Breast epithelium (tissue), 4 donors: ENCODE measurements at regions not wholly inside any gene's neighbourhood (a gene's known extent, or its start where the extent isn't known, plus 50 kb on each side); places are given as distances from the start of the nearest gene placed in this dataset.

ENCODE experiments used
- DNase-seq, 2 donors: peaks; one replicate each; pipeline ENCODE4 v3.0.0-alpha.2; 2019; ENCODE audit warnings: low spot score in 2 of 2
- H3K27ac ChIP-seq, 2 donors: fragments of 200-600 bp; sonication (generic) in 1 of 2; one replicate each; pipeline ENCODE4 v1.5.1; 2016 to 2019; ENCODE audit warnings: mild to moderate bottlenecking in 1 of 2
- H3K27me3 ChIP-seq, 2 donors: fragments of 200-600 bp; sonication (generic) in 1 of 2; one replicate each; pipeline versions ENCODE4 v1.5.1 to v1.6.0; 2017 to 2019; ENCODE audit warnings: control low read depth in 1 of 2, mild to moderate bottlenecking in 1 of 2
- H3K36me3 ChIP-seq: fragments of 200-600 bp; one replicate; pipeline ENCODE4 v1.5.1; 2019
- H3K4me1 ChIP-seq, 2 donors: fragments of 200-600 bp; sonication (generic); one replicate each; pipeline ENCODE4 v1.5.1; 2016 to 2019; ENCODE audit warnings: control low read depth in 1 of 2
- H3K4me3 ChIP-seq, 3 donors: fragments of 200-600 bp; sonication (generic); 1 replicate in 2 of 3; 2 replicates in 1 of 3; pipeline ENCODE4 v1.5.1; 2016 to 2019; ENCODE audit warnings: mild to moderate bottlenecking in 3 of 3, moderate library complexity in 2 of 3
- H3K9me3 ChIP-seq, 2 donors: fragments of 200-600 bp; sonication (generic) in 1 of 2; one replicate each; pipeline ENCODE4 v1.5.1; 2016 to 2019; ENCODE audit warnings: control low read depth in 1 of 2
- CTCF ChIP-seq, 3 donors: fragments of 450-650 bp; IDR thresholded peaks; one replicate each; pipeline ENCODE4 v1.5.1; 2016 to 2017; ENCODE audit warnings: antibody characterized with exemption in 3 of 3, mild to moderate bottlenecking in 3 of 3, moderate library complexity in 3 of 3
- POLR2A ChIP-seq: fragments of 450-650 bp; IDR thresholded peaks from one replicate; pipeline ENCODE4 v1.6.1; 2016; ENCODE audit warnings: antibody characterized with exemption, mild to moderate bottlenecking, moderate library complexity
- POLR2AphosphoS5 ChIP-seq, 3 donors: sonication (generic); formaldehyde crosslinking; IDR thresholded peaks; one replicate each; pipeline ENCODE4 v1.6.1; 2017; ENCODE audit warnings: antibody characterized with exemption in 3 of 3
- intact Hi-C: fragments of 100-400 bp; cut with DNase I; formaldehyde crosslinking; loops from one replicate; pipeline ENCODE4 v1.15.1; 2023; ENCODE audit warnings: low total_unique reads

DNA sequence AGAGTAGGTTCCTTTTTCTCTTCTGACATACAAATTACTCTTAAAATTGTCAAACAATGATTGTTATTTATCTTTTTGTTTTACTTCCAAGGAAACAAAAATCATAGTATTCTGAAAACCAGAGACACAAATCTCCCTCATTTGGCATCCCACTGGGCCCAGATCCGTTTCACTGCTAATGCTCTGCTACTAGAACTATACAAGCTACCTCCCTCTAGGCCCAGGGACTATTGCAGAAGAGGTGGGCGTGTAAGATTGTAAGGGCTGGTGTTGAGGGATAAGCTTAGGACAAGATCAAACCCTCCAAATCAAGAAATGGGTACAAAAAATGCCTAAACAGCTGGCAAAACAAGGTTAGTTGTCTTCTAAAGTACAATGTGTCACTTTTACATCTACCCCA lies 928.9 kb upstream of the CDH10 start:
- no peak for DNase-seq
- no peaks in the 10 kb centered on the region for H3K4me1 ChIP-seq
- no peaks in the 10 kb centered on the region for H3K27me3 ChIP-seq
- intact Hi-C loops = no loop called here
- no peak overlapping the region for H3K27ac ChIP-seq
- TF ChIP-seq POLR2AphosphoS5 (IDR thresholded peaks at IDR 0.05) (no peak), POLR2A (no peak), CTCF (IDR thresholded peaks at IDR 0.05) (no peak)
- no peak overlapping the region for H3K4me3 ChIP-seq
- peaks cover 0 to 5% of the 10 kb centered on the region in 2 donors for H3K9me3 ChIP-seq
- H3K36me3 ChIP-seq = no peaks in the 10 kb centered on the region

GRCh38 chr5:25570067-25570583 lies 925.3 kb upstream of the CDH10 start:
- no peak for TF ChIP-seq CTCF (IDR thresholded peaks at IDR 0.05)
- TF ChIP-seq POLR2AphosphoS5 (IDR thresholded peaks at IDR 0.05) = no peak
- no peak for TF ChIP-seq POLR2A

GRCh38 chr5:25568989-25569625 lies 924.3 kb upstream of the CDH10 start:
- H3K4me3 ChIP-seq = no peak overlapping the region
- DNase-seq = no peak
- peaks cover 0 to 5% of the 10 kb centered on the region in 2 donors for H3K9me3 ChIP-seq
- no peak overlapping the region for H3K27ac ChIP-seq
- no peaks in the 10 kb centered on the region for H3K27me3 ChIP-seq
- intact Hi-C loops = no loop called here
- no peaks in the 10 kb centered on the region for H3K4me1 ChIP-seq
- TF ChIP-seq POLR2AphosphoS5 (IDR thresholded peaks at IDR 0.05) = no peak
- TF ChIP-seq CTCF (IDR thresholded peaks at IDR 0.05) = no peak
- TF ChIP-seq POLR2A = no peak
- no peaks in the 10 kb centered on the region for H3K36me3 ChIP-seq

More at GRCh38 chr5:25570067-25570583, 925.3 kb upstream of the CDH10 start:
- no peak for DNase-seq
- Histone ChIP-seq H3K27ac (no peak overlapping the region), H3K4me1 (no peaks in the 10 kb centered on the region), H3K9me3 (peaks cover 0 to 5% of the 10 kb centered on the region in 2 donors), H3K36me3 (no peaks in the 10 kb centered on the region), H3K4me3 (no peak overlapping the region), H3K27me3 (no peaks in the 10 kb centered on the region)
- intact Hi-C loops = no loop called here

- Histone ChIP-seq H3K36me3 (no peaks in the 10 kb centered on the region), H3K27ac (no peak overlapping the region), H3K4me3 (no peak overlapping the region), H3K9me3 (peaks cover 0 to 13% of the 10 kb centered on the region in 2 donors), H3K4me1 (no peaks in the 10 kb centered on the region), H3K27me3 (no peaks in the 10 kb centered on the region)
- no peak for DNase-seq
- intact Hi-C loops = no loop called here
- TF ChIP-seq CTCF (IDR thresholded peaks at IDR 0.05) = no peak
- no peak for TF ChIP-seq POLR2A
- no peak for TF ChIP-seq POLR2AphosphoS5 (IDR thresholded peaks at IDR 0.05)
Measured at GRCh38 chr5:25568294-25568693, 923.5 kb upstream of the CDH10 start.

DNA sequence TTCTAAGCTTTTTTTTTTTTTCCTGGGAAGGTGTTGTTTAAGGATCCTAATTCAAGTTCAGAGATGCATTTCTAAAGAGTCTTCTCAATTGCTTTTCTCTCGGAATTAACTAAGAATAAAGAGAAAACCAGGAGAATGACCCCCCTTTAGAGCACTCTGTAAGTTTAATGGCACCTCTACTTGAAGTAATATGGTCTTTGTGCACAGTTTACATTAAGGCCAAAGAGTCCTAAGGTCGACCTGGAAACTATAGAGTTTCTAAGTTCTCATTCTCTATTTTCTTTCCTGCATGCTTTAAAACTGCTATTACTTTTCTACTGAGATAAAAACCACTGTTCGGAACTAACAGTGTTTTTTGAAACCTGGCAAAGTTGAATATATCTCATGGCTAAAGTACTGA lies 923.1 kb upstream of the CDH10 start:
- no peak overlapping the region for H3K27ac ChIP-seq
- no peak overlapping the region for H3K4me3 ChIP-seq
- no peaks in the 10 kb centered on the region for H3K4me1 ChIP-seq
- peaks cover 2 to 17% of the 10 kb centered on the region in 2 donors for H3K9me3 ChIP-seq
- H3K36me3 ChIP-seq = no peaks in the 10 kb centered on the region
- DNase-seq = no peak
- TF ChIP-seq CTCF (IDR thresholded peaks at IDR 0.05) (no peak), POLR2AphosphoS5 (IDR thresholded peaks at IDR 0.05) (no peak), POLR2A (no peak)
- H3K27me3 ChIP-seq = no peaks in the 10 kb centered on the region
- intact Hi-C loops = no loop called here
